RWPE2 (cell line): ENCODE measurements at regions not wholly inside any gene's neighbourhood (a gene's known extent, or its start where the extent isn't known, plus 50 kb on each side); places are given as distances from the start of the nearest gene placed in this dataset.

Experiments
- ATAC-seq: fragments of 200-7000 bp; cut with Tn5 transposase; 3 replicates; pipeline ENCODE4 v1.9.1; 2021; ENCODE audit warnings: low read depth
- DNase-seq: peaks from one replicate; pipeline ENCODE4 v3.0.0-alpha.2; 2020; ENCODE audit warnings: low spot score
- H3K27ac ChIP-seq: fragments of 450-650 bp; 2 replicates; pipeline ENCODE4 v1.5.1; 2017; ENCODE audit warnings: mild to moderate bottlenecking; ENCODE audit not compliant: poor library complexity, severe bottlenecking
- H3K27me3 ChIP-seq: fragments of 250-450 bp; sonication (Bioruptor Pico); 2 replicates; pipeline ENCODE4 v1.5.1; 2021; ENCODE audit warnings: mild to moderate bottlenecking, moderate library complexity; ENCODE audit not compliant: insufficient read depth, poor library complexity, severe bottlenecking
- H3K36me3 ChIP-seq: fragments of 250-450 bp; sonication (Bioruptor Pico); 2 replicates; pipeline ENCODE4 v1.5.1; 2020; ENCODE audit warnings: low read depth, mild to moderate bottlenecking, moderate library complexity
- H3K4me1 ChIP-seq: fragments of 250-450 bp; sonication (Bioruptor Pico); 2 replicates; pipeline ENCODE4 v1.5.1; 2021; ENCODE audit warnings: mild to moderate bottlenecking, moderate library complexity; ENCODE audit not compliant: insufficient read depth, poor library complexity, severe bottlenecking
- H3K4me3 ChIP-seq: fragments of 250-450 bp; sonication (Bioruptor Pico); 2 replicates; pipeline ENCODE4 v1.5.1; 2021; ENCODE audit warnings: mild to moderate bottlenecking, moderate library complexity; ENCODE audit not compliant: severe bottlenecking
- H3K9me3 ChIP-seq: fragments of 250-450 bp; sonication (Bioruptor Pico); 2 replicates; pipeline ENCODE4 v1.5.1; 2021; ENCODE audit warnings: mild to moderate bottlenecking, moderate library complexity; ENCODE audit not compliant: severe bottlenecking
- CTCF ChIP-seq: fragments of 450-650 bp; IDR thresholded peaks from one replicate; pipeline ENCODE4 v1.5.1; 2017; ENCODE audit warnings: mild to moderate bottlenecking, moderate library complexity; ENCODE audit not compliant: poor library complexity, severe bottlenecking

GRCh38 chr10:118442032-118442431, 99.9 kb upstream of the FAM204A start:
- TF ChIP-seq CTCF = no peak
- ATAC-seq = no peak
- no peaks in the 10 kb centered on the region for H3K36me3 ChIP-seq
- no peaks in the 10 kb centered on the region for H3K9me3 ChIP-seq
- no peaks in the 10 kb centered on the region for H3K4me1 ChIP-seq
- H3K4me3 ChIP-seq = no peak overlapping the region
- H3K27ac ChIP-seq = no peak overlapping the region
- H3K27me3 ChIP-seq = no peaks in the 10 kb centered on the region
- no peak for DNase-seq

DNA sequence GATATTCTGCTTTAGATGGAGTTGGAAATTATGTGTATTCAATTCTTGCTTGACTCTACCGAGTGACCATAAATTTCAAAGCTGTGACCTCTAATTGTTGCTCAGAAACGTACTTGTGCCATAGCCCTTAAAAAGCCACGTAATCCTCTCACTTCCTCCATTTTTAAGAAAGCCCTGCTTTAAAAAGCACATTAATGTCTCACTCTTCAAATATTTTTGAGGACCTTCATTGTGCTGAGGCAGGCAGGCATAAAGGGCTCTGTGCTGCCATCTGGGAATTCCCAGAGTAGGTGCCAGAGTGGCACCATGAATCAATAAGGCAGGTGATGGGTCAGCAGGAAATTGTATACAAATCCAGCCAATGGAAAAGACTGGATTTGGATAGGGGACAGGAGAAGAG, 97.7 kb upstream of the FAM204A start:
- Histone ChIP-seq H3K27ac (no peak overlapping the region), H3K4me3 (no peak overlapping the region), H3K27me3 (no peaks in the 10 kb centered on the region), H3K9me3 (no peaks in the 10 kb centered on the region), H3K4me1 (no peaks in the 10 kb centered on the region), H3K36me3 (no peaks in the 10 kb centered on the region)
- no peak for DNase-seq
- no peak for TF ChIP-seq CTCF
- no peak for ATAC-seq

- Histone ChIP-seq H3K9me3 (no peaks in the 10 kb centered on the region), H3K36me3 (no peaks in the 10 kb centered on the region), H3K27me3 (no peaks in the 10 kb centered on the region), H3K27ac (no peak overlapping the region), H3K4me3 (no peak overlapping the region), H3K4me1 (no peaks in the 10 kb centered on the region)
- TF ChIP-seq CTCF = no peak
- ATAC-seq (no peak), DNase-seq (no peak)
These were observed 94.6 kb upstream of the FAM204A start for GRCh38 chr10:118436742-118437141.

GRCh38 chr10:118430190-118430589, 88.1 kb upstream of the FAM204A start:
- ATAC-seq (no peak), DNase-seq (no peak)

More at GRCh38 chr10:118430190-118430589, 88.1 kb upstream of the FAM204A start:
- Histone ChIP-seq H3K4me1 (no peaks in the 10 kb centered on the region), H3K27ac (no peak overlapping the region), H3K4me3 (no peak overlapping the region), H3K27me3 (no peaks in the 10 kb centered on the region), H3K9me3 (no peaks in the 10 kb centered on the region), H3K36me3 (no peaks in the 10 kb centered on the region)
- TF ChIP-seq CTCF = no peak
